ENCODE measurements at regions not wholly inside any gene's neighbourhood (a gene's known extent, or its start where the extent isn't known, plus 50 kb on each side); places are given as distances from the start of the nearest gene placed in this dataset.
A peak's percentile ranks its signal among the peaks of the same experiment; 100 is the strongest.
"Not testable (repeated sequence)": the region's sequence is repeated elsewhere in the genome, so short reads cannot be mapped to it uniquely, and the experiment has no call there.

- DNase-seq: no peak
These were observed 87.6 kb upstream of the TSPAN7 start for GRCh38 chrX:38473701-38474100.

GRCh38 chrX:38474543-38474942 lies 86.8 kb upstream of the TSPAN7 start:
- DNase-seq: no peak

GRCh38 chrX:38482183-38482582 lies 79.2 kb upstream of the TSPAN7 start:
- no peak for DNase-seq

GRCh38 chrX:38484607-38485498 lies 76.5 kb upstream of the TSPAN7 start:
- DNase-seq: peak; percentile 4 to 56

GRCh38 chrX:38489341-38489740 lies 72.0 kb upstream of the TSPAN7 start:
- no peak for DNase-seq

GRCh38 chrX:38494239-38494823 lies 67.0 kb upstream of the TSPAN7 start:
- peak in 1 of 2 experiments; percentile 44 for DNase-seq

- DNase-seq: not testable (repeated sequence)
These were observed 61.7 kb upstream of the TSPAN7 start for GRCh38 chrX:38499658-38500057.

- DNase-seq: no peak
These were observed 61.2 kb upstream of the TSPAN7 start for GRCh38 chrX:38500141-38500540.

- no peak for DNase-seq
These were observed 60.5 kb upstream of the TSPAN7 start for GRCh38 chrX:38500866-38501265.

- DNase-seq: no peak
These were observed 55.8 kb upstream of the TSPAN7 start for GRCh38 chrX:38505583-38505982.

Measured in NCI-H446 (cell line).